Prostate gland (tissue), 2 donors: ENCODE measurements at regions not wholly inside any gene's neighbourhood (a gene's known extent, or its start where the extent isn't known, plus 50 kb on each side); places are given as distances from the start of the nearest gene placed in this dataset.

Source experiments
- CTCF ChIP-seq, 4 experiments: fragments of 200-600 bp in 2 of 4; fragments of 450-650 bp in 2 of 4; sonication (generic) in 2 of 4; IDR thresholded peaks; 1 replicate in 3 of 4; 2 replicates in 1 of 4; pipeline ENCODE4 v1.5.1; 2016 to 2019; ENCODE audit warnings: antibody characterized with exemption in 4 of 4, mild to moderate bottlenecking in 2 of 4, moderate library complexity in 2 of 4
- POLR2A ChIP-seq: fragments of 450-650 bp; IDR thresholded peaks from one replicate; pipeline ENCODE4 v1.6.1; 2016; ENCODE audit warnings: antibody characterized with exemption, mild to moderate bottlenecking

DNA sequence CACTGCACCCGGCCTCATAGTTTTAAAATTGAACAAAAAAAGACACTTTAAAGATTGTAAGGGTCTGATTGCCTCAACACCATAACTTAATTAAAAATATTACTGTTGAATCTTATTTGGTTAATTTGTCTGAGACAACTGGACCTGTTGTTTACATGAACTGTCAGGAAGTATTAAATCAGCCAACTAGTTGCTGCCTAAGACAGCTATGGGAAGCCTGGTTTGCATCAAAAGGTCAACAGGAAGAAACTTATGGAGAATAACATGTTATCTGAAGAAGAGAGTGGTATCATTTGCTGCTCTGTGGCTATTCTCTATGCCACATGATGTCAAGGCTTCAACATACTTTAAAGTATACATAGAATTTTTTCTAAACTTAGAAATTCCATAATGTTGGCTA lies 853.5 kb upstream of the ADAMTS5 start:
- TF ChIP-seq CTCF (IDR thresholded peaks at IDR 0.05) = no peak
- TF ChIP-seq POLR2A = no peak
